ENCODE measurements at regions not wholly inside any gene's neighbourhood (a gene's known extent, or its start where the extent isn't known, plus 50 kb on each side); places are given as distances from the start of the nearest gene placed in this dataset.

DNA sequence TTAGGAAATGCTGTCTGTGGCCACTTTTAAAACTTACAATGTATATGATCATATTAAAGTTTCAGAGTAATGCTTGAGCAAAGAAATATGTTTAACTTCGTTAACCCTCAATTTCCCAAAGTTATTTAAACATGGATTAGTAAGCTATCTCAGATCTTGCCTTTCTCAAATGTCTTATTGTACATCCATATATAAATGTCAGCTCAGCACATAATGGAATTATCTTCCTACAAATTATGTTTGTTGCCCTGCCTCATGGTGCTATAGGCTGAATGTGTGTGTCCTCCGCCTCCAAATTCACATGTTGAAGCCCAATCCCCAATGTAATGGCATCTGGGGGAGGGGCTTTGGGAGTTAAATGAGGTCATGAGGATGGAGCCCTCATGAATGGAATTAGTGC, 200.3 kb downstream of the MINAR1 start:
- H3K27ac ChIP-seq (ENCODE audit: low read length in 2 of 2), result no peak overlapping the region
- no peak for DNase-seq

DNA sequence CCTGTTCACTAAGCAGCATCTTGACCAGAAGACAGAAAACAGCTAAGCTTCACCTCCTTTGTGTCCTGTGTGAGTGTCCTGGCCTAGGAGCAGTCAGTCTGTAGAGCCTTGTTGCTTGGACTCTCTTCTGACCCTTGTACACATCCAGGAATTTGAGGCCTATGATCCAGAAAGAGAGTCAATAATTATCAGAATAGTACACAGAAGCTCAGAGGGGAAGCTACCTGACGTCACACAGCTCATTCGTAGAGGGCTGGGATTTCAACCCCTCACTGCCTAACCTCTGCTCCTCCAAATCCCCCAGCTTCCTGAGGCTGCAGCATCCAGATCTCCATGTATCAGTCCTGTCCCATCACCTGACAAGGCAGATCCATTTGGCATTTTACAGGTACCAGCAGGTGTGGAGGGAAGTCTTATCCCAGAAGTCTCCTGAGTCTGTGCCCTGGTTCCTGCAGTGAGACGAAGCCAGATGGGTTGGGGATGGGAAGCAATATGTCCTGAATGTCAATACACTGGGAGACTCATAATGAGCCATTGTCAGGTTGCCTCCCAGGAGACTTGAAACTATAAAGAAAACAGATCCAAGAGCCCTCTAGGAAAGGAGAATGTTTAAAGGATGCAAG, 203.1 kb downstream of the MINAR1 start:
- WGBS (ENCODE audit: insufficient coverage), result no CpG with 5 or more reads among the region's 3 CpGs
- Histone ChIP-seq H3K9me3 (ENCODE audit: control extremely low read depth in 1 of 3, control insufficient read depth in 2 of 3, insufficient read depth in 1 of 3, low read length in 2 of 3) (peaks cover 0 to 5% (median 5%) of the 10 kb centered on the region in 3 donors), H3K36me3 (replicated peaks in 1 of 2; ENCODE audit: control extremely low read depth in 1 of 2, control insufficient read depth in 1 of 2, extremely low read depth in 1 of 2, insufficient read depth in 2 of 2, low read length in 1 of 2) (no peaks in the 10 kb centered on the region), H3K4me2 (replicated peaks; ENCODE audit: low read depth, low read length, poor library complexity, severe bottlenecking) (no peak overlapping the region), H3K4me1 (ENCODE audit: control insufficient read depth in 2 of 2, insufficient read depth in 2 of 2, low read length in 2 of 2) (no peaks in the 10 kb centered on the region), H2AFZ (ENCODE audit: insufficient read depth, low read depth, low read length, poor library complexity, severe bottlenecking) (no peak overlapping the region), H3K27me3 (replicated peaks in 1 of 4; ENCODE audit: control extremely low read depth in 1 of 4, control insufficient read depth in 3 of 4, insufficient read depth in 4 of 4, low read length in 3 of 4) (peaks cover 0 to 8% (median 0%) of the 10 kb centered on the region in 4 experiments), H3K4me3 (ENCODE audit: control extremely low read depth in 1 of 5, extremely low read depth in 1 of 5, insufficient read depth in 1 of 5, low read depth in 2 of 5, low read length in 4 of 5) (no peak overlapping the region), H4K20me1 (ENCODE audit: control insufficient read depth, insufficient read depth, low read length, poor library complexity, severe bottlenecking) (no peaks in the 10 kb centered on the region), H3K27ac (ENCODE audit: low read length in 2 of 2) (no peak overlapping the region), H3K79me2 (ENCODE audit: control insufficient read depth, insufficient read depth, low read length) (no peaks in the 10 kb centered on the region), H3K9ac (ENCODE audit: low read length) (no peak overlapping the region)
- Mint-ChIP-seq H3K4me3 (no peak overlapping the region), H3K27ac (no peak overlapping the region), H3K9me3 (ENCODE audit: insufficient read depth) (peaks cover 3% of the 10 kb centered on the region), H3K27me3 (peaks cover 47% of the 10 kb centered on the region), H3K4me1 (no peaks in the 10 kb centered on the region)
- ChIA-PET POLR2A (no interaction called here), CTCF (no interaction called here)
- ATAC-seq (ENCODE audit: low read depth) (no peak), DNase-seq (no peak)
- TF ChIP-seq, protein P1, sequence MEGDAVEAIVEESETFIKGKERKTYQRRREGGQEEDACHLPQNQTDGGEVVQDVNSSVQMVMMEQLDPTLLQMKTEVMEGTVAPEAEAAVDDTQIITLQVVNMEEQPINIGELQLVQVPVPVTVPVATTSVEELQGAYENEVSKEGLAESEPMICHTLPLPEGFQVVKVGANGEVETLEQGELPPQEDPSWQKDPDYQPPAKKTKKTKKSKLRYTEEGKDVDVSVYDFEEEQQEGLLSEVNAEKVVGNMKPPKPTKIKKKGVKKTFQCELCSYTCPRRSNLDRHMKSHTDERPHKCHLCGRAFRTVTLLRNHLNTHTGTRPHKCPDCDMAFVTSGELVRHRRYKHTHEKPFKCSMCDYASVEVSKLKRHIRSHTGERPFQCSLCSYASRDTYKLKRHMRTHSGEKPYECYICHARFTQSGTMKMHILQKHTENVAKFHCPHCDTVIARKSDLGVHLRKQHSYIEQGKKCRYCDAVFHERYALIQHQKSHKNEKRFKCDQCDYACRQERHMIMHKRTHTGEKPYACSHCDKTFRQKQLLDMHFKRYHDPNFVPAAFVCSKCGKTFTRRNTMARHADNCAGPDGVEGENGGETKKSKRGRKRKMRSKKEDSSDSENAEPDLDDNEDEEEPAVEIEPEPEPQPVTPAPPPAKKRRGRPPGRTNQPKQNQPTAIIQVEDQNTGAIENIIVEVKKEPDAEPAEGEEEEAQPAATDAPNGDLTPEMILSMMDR (IDR thresholded peaks at IDR 0.05), result no peak
- no peak for TF ChIP-seq EZH2 (IDR thresholded peaks at IDR 0.05; ENCODE audit: borderline replicate concordance, insufficient read depth, low read depth, low read length, poor library complexity, severe bottlenecking)
- intact Hi-C loops (cut with micrococcal nuclease), result no loop called here

More for the DNA sequence above, 200.3 kb downstream of the MINAR1 start:
- H3K27ac Mint-ChIP-seq, result no peak overlapping the region
- Histone ChIP-seq H3K4me1 (ENCODE audit: control insufficient read depth in 2 of 2, insufficient read depth in 2 of 2, low read length in 2 of 2) (no peaks in the 10 kb centered on the region), H3K9me3 (ENCODE audit: control extremely low read depth in 1 of 3, control insufficient read depth in 2 of 3, insufficient read depth in 1 of 3, low read length in 2 of 3) (peaks cover 0 to 7% (median 5%) of the 10 kb centered on the region in 3 donors), H4K20me1 (ENCODE audit: control insufficient read depth, insufficient read depth, low read length, poor library complexity, severe bottlenecking) (no peaks in the 10 kb centered on the region), H2AFZ (ENCODE audit: insufficient read depth, low read depth, low read length, poor library complexity, severe bottlenecking) (no peak overlapping the region), H3K4me2 (replicated peaks; ENCODE audit: low read depth, low read length, poor library complexity, severe bottlenecking) (no peak overlapping the region), H3K9ac (ENCODE audit: low read length) (no peak overlapping the region), H3K79me2 (ENCODE audit: control insufficient read depth, insufficient read depth, low read length) (no peaks in the 10 kb centered on the region), H3K36me3 (replicated peaks in 1 of 2; ENCODE audit: control extremely low read depth in 1 of 2, control insufficient read depth in 1 of 2, extremely low read depth in 1 of 2, insufficient read depth in 2 of 2, low read length in 1 of 2) (no peaks in the 10 kb centered on the region), H3K4me3 (ENCODE audit: control extremely low read depth in 1 of 5, extremely low read depth in 1 of 5, insufficient read depth in 1 of 5, low read depth in 2 of 5, low read length in 4 of 5) (no peak overlapping the region), H3K27me3 (replicated peaks in 1 of 4; ENCODE audit: control extremely low read depth in 1 of 4, control insufficient read depth in 3 of 4, insufficient read depth in 4 of 4, low read length in 3 of 4) (peaks cover 0 to 4% (median 0%) of the 10 kb centered on the region in 4 experiments)
- H3K4me3 Mint-ChIP-seq, result no peak overlapping the region
- intact Hi-C loops (cut with micrococcal nuclease), result no loop called here
- no peak for TF ChIP-seq EZH2 (IDR thresholded peaks at IDR 0.05; ENCODE audit: borderline replicate concordance, insufficient read depth, low read depth, low read length, poor library complexity, severe bottlenecking)
- TF ChIP-seq, protein P1 (IDR thresholded peaks at IDR 0.05), result no peak
- ChIA-PET CTCF (no interaction called here), POLR2A (no interaction called here)
- ATAC-seq (ENCODE audit: low read depth), result no peak
- H3K9me3 Mint-ChIP-seq (ENCODE audit: insufficient read depth), result peaks cover 3% of the 10 kb centered on the region
- no CpG with 5 or more reads among the region's 2 CpGs for WGBS (ENCODE audit: insufficient coverage)
- peaks cover 38% of the 10 kb centered on the region for H3K27me3 Mint-ChIP-seq
- no peaks in the 10 kb centered on the region for H3K4me1 Mint-ChIP-seq

Data from B cell (primary cell).